ENCODE measurements at regions not wholly inside any gene's neighbourhood (a gene's known extent, or its start where the extent isn't known, plus 50 kb on each side); places are given as distances from the start of the nearest gene placed in this dataset.

GRCh38 chr13:34810996-34811395 lies 131.1 kb upstream of the NBEA start:
- Histone ChIP-seq H3K79me1 (ENCODE audit: insufficient read depth, low read depth, low read length, poor library complexity, severe bottlenecking) (no peaks in the 10 kb centered on the region), H2BK12ac (ENCODE audit: insufficient read length, low read depth, low read length) (no peak overlapping the region), H2BK120ac (ENCODE audit: low read depth, low read length, poor library complexity, severe bottlenecking) (no peak overlapping the region), H3K23ac (ENCODE audit: insufficient read length, low read depth, low read length) (no peak overlapping the region), H2AK5ac (ENCODE audit: insufficient read length, low read length) (no peak overlapping the region), H4K91ac (ENCODE audit: insufficient read length, low read depth, low read length) (no peak overlapping the region), H3K27me3 (ENCODE audit: insufficient read depth, low read length) (no peaks in the 10 kb centered on the region), H2BK5ac (ENCODE audit: insufficient read length, low read length) (no peak overlapping the region), H3K56ac (ENCODE audit: insufficient read length, low read depth, low read length) (no peak overlapping the region), H3K14ac (ENCODE audit: insufficient read depth, low read length) (no peak overlapping the region), H3K27ac (ENCODE audit: insufficient read length, low read depth, low read length) (no peak overlapping the region), H3K4me2 (ENCODE audit: insufficient read depth, insufficient read length, low read length) (no peak overlapping the region), H3K9me3 (ENCODE audit: control insufficient read depth, low read depth, low read length) (no peaks in the 10 kb centered on the region), H2BK20ac (ENCODE audit: low read depth, low read length, poor library complexity, severe bottlenecking) (no peak overlapping the region), H3K23me2 (ENCODE audit: insufficient read length, low read depth, low read length, poor library complexity, severe bottlenecking) (no peaks in the 10 kb centered on the region), H3K18ac (ENCODE audit: insufficient read length, low read depth, low read length) (no peak overlapping the region), H3K9ac (ENCODE audit: extremely low read depth, insufficient read length, low read length) (no peak overlapping the region), H3K4ac (ENCODE audit: low read depth, low read length) (no peak overlapping the region), H4K8ac (replicated peaks; ENCODE audit: insufficient read length, low read depth, low read length) (no peak overlapping the region), H2BK15ac (ENCODE audit: low read depth, low read length) (no peak overlapping the region), H3T11ph (ENCODE audit: low read length) (no peak overlapping the region), H3K79me2 (ENCODE audit: insufficient read depth, low read length) (no peaks in the 10 kb centered on the region), H2AFZ (ENCODE audit: low read length) (no peak overlapping the region), H4K20me1 (ENCODE audit: control insufficient read depth, insufficient read depth, insufficient read length) (no peaks in the 10 kb centered on the region), H3K4me1 (ENCODE audit: insufficient read depth, low read length) (0 out of 2 replicates have a peak, but pooled peaks cover 2% of the 10 kb centered on the region), H4K5ac (ENCODE audit: insufficient read length, low read depth, low read length) (no peak overlapping the region)
- H3K36me3 Mint-ChIP-seq (ENCODE audit: insufficient read depth in 1 of 3, low read depth in 3 of 3): peaks cover 19 to 28% (median 20%) of the 10 kb centered on the region in 3 experiments
- peaks cover 20 to 23% of the 10 kb centered on the region in 2 experiments for H3K9me3 Mint-ChIP-seq
- peaks cover 9% of the 10 kb centered on the region in 2 experiments for H3K4me1 Mint-ChIP-seq
- no peaks in the 10 kb centered on the region; the same call in 1 of the 2 replicates for H3K27me3 Mint-ChIP-seq (ENCODE audit: low read depth)
- no peak overlapping the region for H3K4me3 Mint-ChIP-seq
- no CpG with 5 or more reads among the region's 3 CpGs for WGBS (ENCODE audit: extremely low coverage, insufficient read length, low lambda C conversion rate)
- TF ChIP-seq CTCF (conservative IDR thresholded peaks at IDR 0.05): no peak
- DNase-seq: no peak
- no peak overlapping the region for H3K27ac Mint-ChIP-seq

Measured in H9 (cell line).